COLO668 (cell line): ENCODE measurements at regions not wholly inside any gene's neighbourhood (a gene's known extent, or its start where the extent isn't known, plus 50 kb on each side); places are given as distances from the start of the nearest gene placed in this dataset.
"Not testable (repeated sequence)": the region's sequence is repeated elsewhere in the genome, so short reads cannot be mapped to it uniquely, and the experiment has no call there.

Experiments
- DNase-seq: peaks from one replicate; lab custom pipeline; 2025; ENCODE audit not compliant: unreplicated experiment; lab: John Stamatoyannopoulos, UW

- DNase-seq = no peak
Observed at GRCh38 chr18:9009703-9010488, 92.6 kb upstream of the NDUFV2 start.

GRCh38 chr18:9011431-9011830, 91.1 kb upstream of the NDUFV2 start:
- no peak for DNase-seq

GRCh38 chr18:9013926-9014373, 88.5 kb upstream of the NDUFV2 start:
- no peak for DNase-seq

DNA sequence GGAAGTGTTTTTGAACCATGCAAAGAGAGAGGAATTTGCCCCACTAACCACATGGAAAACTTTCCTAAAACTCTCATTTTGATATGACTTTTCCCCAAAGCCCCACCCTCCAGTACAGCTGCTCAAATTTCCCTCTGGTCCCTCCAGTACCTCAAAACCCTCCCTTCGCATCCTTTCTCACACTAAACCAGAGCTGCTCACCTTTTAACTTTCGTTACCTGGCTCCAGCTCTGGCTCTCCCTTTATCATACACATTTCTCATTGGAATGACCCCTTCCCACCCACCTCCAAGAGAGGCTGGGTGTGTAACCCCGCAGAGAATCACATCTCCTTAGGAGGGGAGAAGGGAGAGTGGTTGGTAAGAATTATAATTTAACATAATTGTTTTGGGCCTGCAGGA, 86.8 kb upstream of the NDUFV2 start:
- no peak for DNase-seq

DNA sequence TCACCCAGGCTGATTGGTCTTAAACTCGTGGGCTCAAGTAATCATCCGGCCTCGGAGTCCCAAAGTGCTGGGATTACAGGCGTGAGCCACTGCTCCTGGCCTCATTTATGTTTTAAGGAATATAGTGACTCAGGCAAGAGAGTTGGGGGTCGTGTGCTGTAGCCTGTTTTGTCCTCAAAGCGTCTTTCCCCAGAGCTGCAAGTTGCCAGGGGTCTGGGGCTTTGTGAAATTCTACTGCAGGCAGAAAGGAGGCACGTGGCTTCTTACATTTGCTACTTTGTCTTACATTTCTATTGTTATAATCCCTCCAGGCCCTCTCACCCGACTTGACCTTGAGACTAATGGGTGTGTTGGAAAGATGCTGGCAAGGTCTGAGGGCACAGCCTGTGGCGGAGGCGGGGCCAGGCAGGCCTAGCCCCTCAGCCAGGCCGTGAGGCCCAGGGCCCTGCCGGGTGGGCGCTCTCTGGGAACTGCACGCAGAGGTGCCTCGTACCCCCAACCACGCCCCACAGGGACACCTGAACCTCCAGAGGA, 85.8 kb upstream of the NDUFV2 start:
- DNase-seq = no peak

DNA sequence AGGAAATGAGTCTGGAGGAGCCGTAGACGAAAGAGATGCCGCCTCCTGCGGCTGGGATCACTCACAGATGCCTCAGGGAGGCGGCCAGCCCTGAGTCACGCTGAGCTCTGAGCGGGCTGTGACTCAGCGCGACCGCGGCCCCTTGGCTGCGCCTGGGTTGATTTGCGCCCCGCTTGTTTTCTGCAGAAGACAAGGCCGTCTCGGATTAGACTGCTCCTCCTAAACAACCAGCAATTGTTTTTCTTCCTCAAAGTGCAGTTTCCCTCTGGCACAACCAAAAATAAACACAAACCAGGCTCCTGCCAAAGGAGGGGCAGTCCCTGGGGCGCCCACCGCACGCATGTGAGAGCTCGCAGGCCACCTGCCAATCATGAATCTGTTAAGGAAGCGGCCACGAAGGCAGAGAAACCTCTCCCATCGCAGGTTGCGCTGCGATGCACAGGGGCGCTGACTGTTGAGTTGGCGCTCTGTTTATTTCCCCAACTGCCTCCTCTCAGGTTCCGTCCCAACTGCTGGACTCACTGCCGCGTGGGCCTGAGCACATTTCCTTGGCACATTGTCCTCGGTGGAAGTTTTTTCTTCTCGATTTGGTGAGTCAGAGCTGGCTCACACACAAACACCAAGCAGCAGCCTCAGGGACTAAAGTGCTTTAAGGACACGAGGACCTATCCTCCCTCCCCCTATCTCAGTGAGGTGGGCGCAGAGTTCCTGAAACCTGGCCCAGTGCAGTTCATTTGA, 85.2 kb upstream of the NDUFV2 start:
- no peak for DNase-seq

GRCh38 chr18:9017905-9018227, 84.6 kb upstream of the NDUFV2 start:
- no peak for DNase-seq

- no peak for DNase-seq
Observed at GRCh38 chr18:9019135-9019534, 83.4 kb upstream of the NDUFV2 start.

DNA sequence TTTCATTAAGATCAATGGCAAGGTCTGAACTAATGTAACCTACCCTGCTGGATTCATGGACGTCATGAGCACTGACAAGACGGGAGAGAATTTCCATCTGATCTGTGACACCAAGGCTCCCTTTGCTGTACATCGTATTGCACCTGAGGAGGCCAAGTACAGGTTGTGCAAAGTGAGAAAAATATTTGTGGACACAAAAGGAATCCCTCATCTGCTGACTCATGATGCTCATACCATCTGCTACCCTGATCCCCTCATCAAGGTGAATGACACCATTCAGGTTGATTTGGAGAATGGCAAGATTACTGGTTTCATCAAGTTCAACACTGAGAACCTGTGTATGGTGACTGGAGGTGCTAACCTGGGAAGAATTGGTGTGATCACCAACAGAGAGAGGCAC, 82.3 kb upstream of the NDUFV2 start:
- no peak for DNase-seq

DNA sequence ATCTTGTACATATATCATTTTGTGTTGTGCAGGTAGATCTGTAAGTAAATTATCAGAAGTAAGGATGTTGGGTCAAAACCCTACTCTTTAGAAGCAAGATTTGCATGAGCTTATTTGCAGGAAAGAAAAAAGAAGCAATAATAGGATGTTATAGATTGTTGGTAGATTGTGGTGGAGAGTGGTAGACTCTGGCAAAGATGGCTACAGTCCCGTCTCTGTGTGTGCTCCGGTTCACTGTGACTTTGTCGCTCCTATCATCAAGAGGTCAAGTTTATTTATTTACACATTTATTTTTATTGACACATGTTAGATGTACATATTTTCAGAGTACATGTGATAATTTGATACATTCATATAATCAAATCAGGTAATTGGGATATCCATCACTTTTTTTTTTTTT, 81.0 kb upstream of the NDUFV2 start:
- no peak for DNase-seq

- DNase-seq = no peak
Observed at GRCh38 chr18:9022397-9023155, 79.9 kb upstream of the NDUFV2 start.

- DNase-seq = not testable (repeated sequence)
Observed at GRCh38 chr18:9024031-9024646, 78.4 kb upstream of the NDUFV2 start.

GRCh38 chr18:9025091-9025838, 77.2 kb upstream of the NDUFV2 start:
- DNase-seq = no peak

DNA sequence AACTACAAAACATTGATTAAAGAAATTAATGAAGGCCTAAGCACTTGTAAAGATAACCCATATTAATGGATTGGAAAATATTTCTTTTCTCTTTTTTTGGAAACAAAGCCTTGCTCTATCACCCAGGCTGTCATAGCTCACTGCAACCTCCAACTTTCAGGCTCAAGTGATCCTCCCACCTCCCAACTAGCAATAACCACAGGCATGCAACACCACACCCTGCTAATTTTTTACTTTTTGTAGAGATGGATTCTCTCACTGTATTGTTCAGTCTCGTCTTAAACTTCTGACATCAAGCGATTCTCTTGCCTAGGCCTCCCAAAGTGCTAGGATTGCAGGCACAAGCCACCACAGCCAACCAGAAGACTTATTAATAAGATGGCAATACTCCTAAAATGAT, 73.4 kb upstream of the NDUFV2 start:
- no peak for DNase-seq

DNA sequence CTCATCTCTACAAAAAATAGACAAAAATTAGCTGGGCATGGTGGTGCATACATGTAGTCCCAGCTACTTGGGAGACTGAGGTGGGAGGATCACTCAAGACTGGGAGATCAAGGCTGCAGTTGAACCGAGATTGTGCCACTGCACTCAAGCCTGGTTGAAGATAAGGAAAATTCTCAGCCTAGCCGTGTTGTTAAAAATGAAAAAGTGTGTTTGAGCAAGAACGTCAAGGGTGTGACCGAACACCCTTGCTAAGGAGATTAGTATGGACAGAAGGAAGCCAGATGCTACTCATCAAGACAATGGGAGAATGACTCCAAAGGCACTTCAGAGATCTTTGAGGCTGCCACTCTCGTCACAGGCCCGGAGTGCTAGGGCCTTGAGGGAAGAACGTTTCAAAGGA, 70.0 kb upstream of the NDUFV2 start:
- no peak for DNase-seq

- DNase-seq = no peak
Observed at GRCh38 chr18:9038277-9038871, 64.1 kb upstream of the NDUFV2 start.

DNA sequence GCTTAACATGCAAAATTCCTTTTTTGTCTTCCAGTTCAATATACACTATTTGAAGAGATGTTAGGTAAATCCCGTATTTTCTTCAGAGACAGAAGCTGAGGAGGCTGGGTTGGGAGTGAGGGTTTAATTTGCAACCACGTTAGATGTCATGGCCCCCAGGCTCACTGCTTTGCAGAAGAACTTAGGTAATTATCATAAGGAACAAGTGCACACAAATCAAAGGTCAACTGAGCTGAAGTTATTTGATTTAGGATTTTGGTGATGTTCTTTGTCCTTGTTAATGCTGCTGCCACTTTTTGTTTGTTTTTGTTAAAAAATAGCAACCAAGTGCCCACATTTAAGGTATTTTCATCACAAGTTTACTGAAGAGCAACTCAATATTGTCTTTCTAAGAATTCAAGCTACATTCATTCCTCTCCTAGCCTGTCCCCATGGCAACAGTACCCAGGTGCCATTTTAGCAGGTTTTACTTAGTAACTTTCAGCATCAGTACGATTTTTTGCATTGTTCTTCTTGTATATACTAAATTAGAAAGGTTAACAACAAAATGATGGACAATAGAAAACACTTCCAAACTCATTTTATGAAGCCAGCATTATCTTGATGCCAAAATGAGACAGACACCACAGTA, 62.9 kb upstream of the NDUFV2 start:
- DNase-seq = no peak

- no peak for DNase-seq
Observed at GRCh38 chr18:9042766-9043481, 59.6 kb upstream of the NDUFV2 start.

DNA sequence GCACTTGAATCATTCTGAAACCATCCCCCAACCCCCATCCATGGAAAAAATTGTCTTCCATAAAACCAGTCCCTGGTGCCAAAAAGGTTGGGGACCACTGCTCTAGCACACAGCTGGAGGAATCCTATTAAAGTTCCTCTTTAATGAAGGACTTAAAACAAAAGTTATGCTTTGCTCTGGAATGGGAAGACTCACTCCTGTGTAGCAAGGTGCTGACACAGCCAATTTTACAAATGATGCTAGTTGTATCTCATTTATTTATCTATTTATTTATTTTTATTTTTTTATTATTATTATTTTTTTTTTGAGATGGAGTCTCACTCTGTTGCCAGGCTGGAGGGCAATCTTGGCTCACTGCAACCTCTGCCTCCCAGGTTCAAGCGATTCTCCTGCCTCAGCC, 58.9 kb upstream of the NDUFV2 start:
- no peak for DNase-seq
